HL-60 (cell line): ENCODE measurements at regions not wholly inside any gene's neighbourhood (a gene's known extent, or its start where the extent isn't known, plus 50 kb on each side); places are given as distances from the start of the nearest gene placed in this dataset.

Experiments used
- REST ChIP-seq: IDR thresholded peaks from 2 replicates; pipeline ENCODE4 v1.6.1; 2012; ENCODE audit warnings: low read depth; ENCODE audit not compliant: insufficient replicate concordance
- TF ChIP-seq, protein P1 (sequence below): IDR thresholded peaks from one replicate; pipeline ENCODE4 v1.5.1; 2011; ENCODE audit warnings: low read length, control low read depth, inconsistent platforms; ENCODE audit not compliant: insufficient read depth

GRCh38 chr7:79722217-79722616 is 268.8 kb upstream of the MAGI2 start:
- no peak for TF ChIP-seq REST
- TF ChIP-seq, protein P1, sequence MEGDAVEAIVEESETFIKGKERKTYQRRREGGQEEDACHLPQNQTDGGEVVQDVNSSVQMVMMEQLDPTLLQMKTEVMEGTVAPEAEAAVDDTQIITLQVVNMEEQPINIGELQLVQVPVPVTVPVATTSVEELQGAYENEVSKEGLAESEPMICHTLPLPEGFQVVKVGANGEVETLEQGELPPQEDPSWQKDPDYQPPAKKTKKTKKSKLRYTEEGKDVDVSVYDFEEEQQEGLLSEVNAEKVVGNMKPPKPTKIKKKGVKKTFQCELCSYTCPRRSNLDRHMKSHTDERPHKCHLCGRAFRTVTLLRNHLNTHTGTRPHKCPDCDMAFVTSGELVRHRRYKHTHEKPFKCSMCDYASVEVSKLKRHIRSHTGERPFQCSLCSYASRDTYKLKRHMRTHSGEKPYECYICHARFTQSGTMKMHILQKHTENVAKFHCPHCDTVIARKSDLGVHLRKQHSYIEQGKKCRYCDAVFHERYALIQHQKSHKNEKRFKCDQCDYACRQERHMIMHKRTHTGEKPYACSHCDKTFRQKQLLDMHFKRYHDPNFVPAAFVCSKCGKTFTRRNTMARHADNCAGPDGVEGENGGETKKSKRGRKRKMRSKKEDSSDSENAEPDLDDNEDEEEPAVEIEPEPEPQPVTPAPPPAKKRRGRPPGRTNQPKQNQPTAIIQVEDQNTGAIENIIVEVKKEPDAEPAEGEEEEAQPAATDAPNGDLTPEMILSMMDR = no peak
